Caco-2 (cell line): ENCODE measurements at regions not wholly inside any gene's neighbourhood (a gene's known extent, or its start where the extent isn't known, plus 50 kb on each side); places are given as distances from the start of the nearest gene placed in this dataset.

Experiments used
- BruUV-seq: library from RNA; stranded (reverse); fragments of 400-500 nt; replicated peaks from 2 replicates; lab custom pipeline; 2021; lab: Mats Ljungman, UMichigan
- CTCF ChIA-PET: fragments of 300-600 bp; sonication (Branson Sonifier 250); formaldehyde crosslinking; loops from one replicate; lab custom pipeline; 2022; ENCODE audit warnings: antibody characterized with exemption; lab: Charles Lee
- POLR2A ChIA-PET: fragments of 300-600 bp; sonication (Branson Sonifier 250); formaldehyde crosslinking; loops from one replicate; lab custom pipeline; 2022; ENCODE audit warnings: antibody characterized with exemption; lab: Charles Lee
- DNase-seq, 2 experiments: peaks; one replicate each; pipeline versions ENCODE4 v3.0.0 to v3.0.0-alpha.2; 2020 to 2022
- H3K27me3 ChIP-seq: replicated peaks from 2 replicates; pipeline ENCODE4 v1.6.0; 2011; ENCODE audit warnings: low read length; ENCODE audit not compliant: control insufficient read depth, insufficient read depth
- H3K36me3 ChIP-seq: 2 replicates; pipeline ENCODE4 v1.5.1; 2011; ENCODE audit warnings: low read length; ENCODE audit not compliant: control insufficient read depth, insufficient read depth
- H3K4me1 ChIP-seq: fragments of 250-450 bp; sonication (Bioruptor Pico); 2 replicates; pipeline ENCODE4 v1.5.1; 2020; ENCODE audit warnings: mild to moderate bottlenecking
- H3K4me3 ChIP-seq: 2 replicates; pipeline ENCODE4 v1.5.1; 2011; ENCODE audit warnings: low read depth, mild to moderate bottlenecking, control low read depth, low read length
- H3K9me3 ChIP-seq: fragments of 250-450 bp; sonication (Bioruptor Pico); 2 replicates; pipeline ENCODE4 v1.5.1; 2020; ENCODE audit warnings: mild to moderate bottlenecking, moderate library complexity
- H3K27ac Mint-ChIP-seq: one replicate; pipeline ENCODE4 v1.8.0; 2022; ENCODE audit warnings: mixed read lengths; ENCODE audit not compliant: unreplicated experiment
- H3K27me3 Mint-ChIP-seq: one replicate; pipeline ENCODE4 v1.8.0; 2022; ENCODE audit warnings: mixed read lengths; ENCODE audit not compliant: insufficient read depth, unreplicated experiment
- H3K36me3 Mint-ChIP-seq: one replicate; pipeline ENCODE4 v1.8.0; 2022; ENCODE audit warnings: mild to moderate bottlenecking, mixed read lengths; ENCODE audit not compliant: insufficient read depth, unreplicated experiment
- H3K4me1 Mint-ChIP-seq: one replicate; pipeline ENCODE4 v1.8.0; 2022; ENCODE audit warnings: low read depth, mixed read lengths; ENCODE audit not compliant: unreplicated experiment
- H3K4me3 Mint-ChIP-seq: one replicate; pipeline ENCODE4 v1.8.0; 2022; ENCODE audit warnings: mild to moderate bottlenecking, moderate library complexity, mixed read lengths; ENCODE audit not compliant: unreplicated experiment
- H3K9me3 Mint-ChIP-seq: one replicate; pipeline ENCODE4 v1.8.0; 2022; ENCODE audit warnings: mixed read lengths; ENCODE audit not compliant: unreplicated experiment
- CTCF ChIP-seq, 2 experiments: fragments of 200-600 bp in 1 of 2; IDR thresholded peaks; 1 replicate in 1 of 2; 2 replicates in 1 of 2; pipeline versions ENCODE4 v1.5.1 to v1.8.0; 2011 to 2022; ENCODE audit warnings: antibody characterized with exemption in 1 of 2, control low read depth in 1 of 2, inconsistent platforms in 1 of 2, low read depth in 1 of 2, low read length in 1 of 2, mild to moderate bottlenecking in 1 of 2, moderate library complexity in 1 of 2; ENCODE audit not compliant: insufficient read depth in 1 of 2, severe bottlenecking in 1 of 2, unreplicated experiment in 1 of 2
- intact Hi-C: fragments of 100-400 bp; cut with micrococcal nuclease; formaldehyde crosslinking; loops from one replicate; pipeline ENCODE4 v1.10.0; 2022; ENCODE audit not compliant: unreplicated experiment

GRCh38 chr14:56378046-56378445, 201.6 kb upstream of the TMEM260 start:
- Mint-ChIP-seq H3K27me3 (peaks cover 20% of the 10 kb centered on the region), H3K27ac (no peak overlapping the region), H3K4me1 (no peaks in the 10 kb centered on the region), H3K36me3 (no peaks in the 10 kb centered on the region), H3K9me3 (peaks cover under 1% of the 10 kb centered on the region), H3K4me3 (no peak overlapping the region)
- Histone ChIP-seq H3K27me3 (no peaks in the 10 kb centered on the region; the same call in 1 of the 2 replicates), H3K4me1 (no peaks in the 10 kb centered on the region), H3K4me3 (no peak overlapping the region), H3K36me3 (no peaks in the 10 kb centered on the region), H3K9me3 (no peaks in the 10 kb centered on the region)
- BruUV-seq: no TSS peak
- DNase-seq: no peak
- ChIA-PET POLR2A (no interaction called here), CTCF (no interaction called here)
- no peak for TF ChIP-seq CTCF (IDR thresholded peaks at IDR 0.05; ENCODE audit: insufficient read depth in 1 of 2, low read depth in 1 of 2, low read length in 1 of 2, severe bottlenecking in 1 of 2, unreplicated experiment in 1 of 2)
- intact Hi-C loops: no loop called here

GRCh38 chr14:56378475-56378877, 201.1 kb upstream of the TMEM260 start:
- H3K27me3 Mint-ChIP-seq: peaks cover 20% of the 10 kb centered on the region
- H3K4me3 Mint-ChIP-seq: no peak overlapping the region
- no peak for DNase-seq
- intact Hi-C loops: no loop called here
- POLR2A ChIA-PET: no interaction called here
- no TSS peak for BruUV-seq
- H3K4me1 Mint-ChIP-seq: no peaks in the 10 kb centered on the region
- no peaks in the 10 kb centered on the region for H3K36me3 Mint-ChIP-seq
- H3K4me1 ChIP-seq: no peaks in the 10 kb centered on the region
- H3K9me3 Mint-ChIP-seq: peaks cover 4% of the 10 kb centered on the region
- CTCF ChIA-PET: no interaction called here
- no peak overlapping the region for H3K4me3 ChIP-seq
- H3K27me3 ChIP-seq: no peaks in the 10 kb centered on the region; the same call in 1 of the 2 replicates
- H3K9me3 ChIP-seq: no peaks in the 10 kb centered on the region
- no peak for TF ChIP-seq CTCF (IDR thresholded peaks at IDR 0.05; ENCODE audit: insufficient read depth in 1 of 2, low read depth in 1 of 2, low read length in 1 of 2, severe bottlenecking in 1 of 2, unreplicated experiment in 1 of 2)
- H3K36me3 ChIP-seq: no peaks in the 10 kb centered on the region
- H3K27ac Mint-ChIP-seq: no peak overlapping the region

GRCh38 chr14:56379956-56380355, 199.6 kb upstream of the TMEM260 start:
- no peaks in the 10 kb centered on the region for H3K4me1 Mint-ChIP-seq
- Histone ChIP-seq H3K4me3 (no peak overlapping the region), H3K9me3 (no peaks in the 10 kb centered on the region), H3K27me3 (no peaks in the 10 kb centered on the region; the same call in 1 of the 2 replicates), H3K4me1 (no peaks in the 10 kb centered on the region), H3K36me3 (no peaks in the 10 kb centered on the region)
- no TSS peak for BruUV-seq
- H3K36me3 Mint-ChIP-seq: no peaks in the 10 kb centered on the region
- no peak for DNase-seq
- H3K27ac Mint-ChIP-seq: no peak overlapping the region
- no peak for TF ChIP-seq CTCF (IDR thresholded peaks at IDR 0.05; ENCODE audit: insufficient read depth in 1 of 2, low read depth in 1 of 2, low read length in 1 of 2, severe bottlenecking in 1 of 2, unreplicated experiment in 1 of 2)
- ChIA-PET POLR2A (no interaction called here), CTCF (no interaction called here)
- peaks cover 11% of the 10 kb centered on the region for H3K9me3 Mint-ChIP-seq
- H3K27me3 Mint-ChIP-seq: peaks cover 19% of the 10 kb centered on the region
- no peak overlapping the region for H3K4me3 Mint-ChIP-seq
- intact Hi-C loops: no loop called here
